Gastrocnemius medialis (tissue), 4 donors: ENCODE measurements at regions not wholly inside any gene's neighbourhood (a gene's known extent, or its start where the extent isn't known, plus 50 kb on each side); places are given as distances from the start of the nearest gene placed in this dataset.

Source experiments
- CTCF ChIP-seq, 5 experiments: fragments of 450-650 bp in 3 of 5; fragments of 200-600 bp in 2 of 5; sonication (generic) in 2 of 5; IDR thresholded peaks in 4 of 5; conservative IDR thresholded peaks in 1 of 5; 1 replicate in 4 of 5; 2 replicates in 1 of 5; pipeline ENCODE4 v1.5.1; 2016 to 2019; ENCODE audit warnings: antibody characterized with exemption in 5 of 5, mild to moderate bottlenecking in 3 of 5, moderate library complexity in 3 of 5
- POLR2A ChIP-seq, 2 donors: fragments of 450-650 bp; IDR thresholded peaks; one replicate each; pipeline ENCODE4 v1.6.1; 2017; ENCODE audit warnings: antibody characterized with exemption in 2 of 2, mild to moderate bottlenecking in 2 of 2, moderate library complexity in 2 of 2

DNA sequence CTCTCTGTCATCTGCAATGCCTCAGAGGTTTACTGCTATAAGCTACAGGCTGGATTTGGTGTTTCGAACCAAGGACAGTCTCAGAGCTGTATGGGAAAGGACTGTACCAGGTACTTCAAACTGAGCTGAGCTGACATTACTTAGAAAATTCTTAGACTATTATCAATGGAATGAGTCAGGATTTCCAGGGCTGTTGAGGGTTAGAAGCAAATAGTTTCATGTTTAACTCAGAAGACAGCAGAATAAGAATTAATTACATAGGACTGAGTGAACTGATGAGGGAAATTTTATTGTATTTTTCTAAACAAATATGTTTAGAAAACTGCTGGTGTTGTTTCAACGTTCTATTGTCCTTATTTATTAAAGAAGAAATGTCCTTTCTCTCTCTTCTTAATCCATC is 74.3 kb upstream of the CAPZB start:
- TF ChIP-seq CTCF (IDR thresholded peaks at IDR 0.05 in 4 of 5, conservative IDR thresholded peaks at IDR 0.05 in 1 of 5) (no peak), POLR2A (IDR thresholded peaks at IDR 0.05) (no peak)
